ENCODE measurements at regions not wholly inside any gene's neighbourhood (a gene's known extent, or its start where the extent isn't known, plus 50 kb on each side); places are given as distances from the start of the nearest gene placed in this dataset.
"Not testable (repeated sequence)": the region's sequence is repeated elsewhere in the genome, so short reads cannot be mapped to it uniquely, and the experiment has no call there.

GRCh38 chr20:4619144-4619543 lies 67.1 kb upstream of the PRNP start:
- TF ChIP-seq ZNF70 (CRISPR knock-in tag; IDR thresholded peaks at IDR 0.05); PATZ1 (CRISPR knock-in tag; IDR thresholded peaks at IDR 0.05; ENCODE audit: borderline replicate concordance); ARNTL (CRISPR knock-in tag; IDR thresholded peaks at IDR 0.05; ENCODE audit: borderline replicate concordance, low read depth); OSR1 (CRISPR knock-in tag; IDR thresholded peaks at IDR 0.05); ZNF565 (CRISPR knock-in tag; conservative IDR thresholded peaks at IDR 0.05; ENCODE audit: low read depth); ZFP30 (CRISPR knock-in tag; IDR thresholded peaks at IDR 0.05); ZFP3 (CRISPR knock-in tag; IDR thresholded peaks at IDR 0.05); CREB5 (CRISPR knock-in tag; IDR thresholded peaks at IDR 0.05; ENCODE audit: low read depth): not testable (repeated sequence)
